ENCODE measurements at regions not wholly inside any gene's neighbourhood (a gene's known extent, or its start where the extent isn't known, plus 50 kb on each side); places are given as distances from the start of the nearest gene placed in this dataset.

DNA sequence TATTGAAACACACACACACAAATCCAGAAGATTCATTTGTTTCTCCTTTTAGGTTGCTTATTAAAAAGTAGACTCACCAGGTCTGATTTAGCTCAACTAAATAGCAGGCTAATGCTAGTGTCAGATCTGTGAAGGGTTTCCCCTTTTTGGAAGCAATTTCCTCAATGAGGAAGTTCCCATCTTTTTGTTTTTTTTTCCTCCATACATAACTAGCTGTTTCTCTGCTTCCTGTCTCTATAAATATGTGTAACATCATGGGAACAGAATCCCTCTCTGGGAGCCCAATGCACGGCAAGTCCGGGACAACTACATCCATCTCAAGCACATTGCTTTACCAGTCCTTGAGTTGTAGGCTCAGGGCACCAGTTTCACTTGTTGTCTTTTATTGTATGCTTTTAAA, 1421.1 kb downstream of the PLA2G4A start:
- H3K36me3 ChIP-seq (ENCODE audit: insufficient read depth, low read length), result no peaks in the 10 kb centered on the region
- H3K4me1 Mint-ChIP-seq (ENCODE audit: low read depth), result no peaks in the 10 kb centered on the region
- CTCF ChIA-PET, result no interaction called here
- no peak overlapping the region for H3K4me3 Mint-ChIP-seq
- H3K27me3 Mint-ChIP-seq, result no peaks in the 10 kb centered on the region
- no peak overlapping the region for H3K4me3 ChIP-seq (ENCODE audit: low read length)
- TF ChIP-seq, protein P1, sequence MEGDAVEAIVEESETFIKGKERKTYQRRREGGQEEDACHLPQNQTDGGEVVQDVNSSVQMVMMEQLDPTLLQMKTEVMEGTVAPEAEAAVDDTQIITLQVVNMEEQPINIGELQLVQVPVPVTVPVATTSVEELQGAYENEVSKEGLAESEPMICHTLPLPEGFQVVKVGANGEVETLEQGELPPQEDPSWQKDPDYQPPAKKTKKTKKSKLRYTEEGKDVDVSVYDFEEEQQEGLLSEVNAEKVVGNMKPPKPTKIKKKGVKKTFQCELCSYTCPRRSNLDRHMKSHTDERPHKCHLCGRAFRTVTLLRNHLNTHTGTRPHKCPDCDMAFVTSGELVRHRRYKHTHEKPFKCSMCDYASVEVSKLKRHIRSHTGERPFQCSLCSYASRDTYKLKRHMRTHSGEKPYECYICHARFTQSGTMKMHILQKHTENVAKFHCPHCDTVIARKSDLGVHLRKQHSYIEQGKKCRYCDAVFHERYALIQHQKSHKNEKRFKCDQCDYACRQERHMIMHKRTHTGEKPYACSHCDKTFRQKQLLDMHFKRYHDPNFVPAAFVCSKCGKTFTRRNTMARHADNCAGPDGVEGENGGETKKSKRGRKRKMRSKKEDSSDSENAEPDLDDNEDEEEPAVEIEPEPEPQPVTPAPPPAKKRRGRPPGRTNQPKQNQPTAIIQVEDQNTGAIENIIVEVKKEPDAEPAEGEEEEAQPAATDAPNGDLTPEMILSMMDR (IDR thresholded peaks at IDR 0.05), result no peak
- POLR2A ChIA-PET, result no interaction called here
- no peak for ATAC-seq (ENCODE audit: poor library complexity)
- H3K27ac Mint-ChIP-seq, result no peak overlapping the region
- no peaks in the 10 kb centered on the region for H3K9me3 ChIP-seq (ENCODE audit: control insufficient read depth in 1 of 2, insufficient read depth in 1 of 2, low read length in 2 of 2)
- DNase-seq, result no peak
- no peaks in the 10 kb centered on the region for H3K4me1 ChIP-seq (ENCODE audit: insufficient read depth, low read length)
- no peaks in the 10 kb centered on the region for H3K36me3 Mint-ChIP-seq (ENCODE audit: low read depth)
- H3K27me3 ChIP-seq (ENCODE audit: control insufficient read depth in 1 of 2, insufficient read depth in 2 of 2, low read length in 2 of 2), result no peaks in the 10 kb centered on the region
- H3K27ac ChIP-seq (ENCODE audit: low read depth in 1 of 2, low read length in 2 of 2), result no peak overlapping the region
- H3K9me3 Mint-ChIP-seq, result no peaks in the 10 kb centered on the region
- intact Hi-C loops (cut with DNase I, micrococcal nuclease), result no loop called here

DNA sequence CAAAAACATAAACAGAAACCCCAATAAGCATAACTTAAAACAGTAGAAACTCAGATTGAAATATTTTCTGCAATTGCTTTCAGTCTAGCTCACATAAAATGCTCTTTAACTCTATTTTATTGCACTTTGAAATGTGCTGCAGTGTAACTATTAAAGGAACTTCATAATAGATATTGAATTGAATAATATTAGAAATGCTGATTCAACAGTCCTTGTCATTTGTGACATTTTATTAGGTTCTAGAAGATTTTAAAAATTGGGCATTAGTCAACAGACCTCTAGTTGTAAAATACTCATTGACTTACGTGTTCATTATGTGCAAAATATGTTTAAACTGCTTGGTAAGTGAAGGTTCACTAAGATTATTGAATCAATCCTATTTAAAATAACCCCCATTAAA, 1422.3 kb downstream of the PLA2G4A start:
- Histone ChIP-seq H3K9me3 (ENCODE audit: control insufficient read depth in 1 of 2, insufficient read depth in 1 of 2, low read length in 2 of 2) (no peaks in the 10 kb centered on the region), H3K4me3 (ENCODE audit: low read length) (no peak overlapping the region), H3K4me1 (ENCODE audit: insufficient read depth, low read length) (no peaks in the 10 kb centered on the region), H3K36me3 (ENCODE audit: insufficient read depth, low read length) (no peaks in the 10 kb centered on the region), H3K27me3 (ENCODE audit: control insufficient read depth in 1 of 2, insufficient read depth in 2 of 2, low read length in 2 of 2) (no peaks in the 10 kb centered on the region), H3K27ac (ENCODE audit: low read depth in 1 of 2, low read length in 2 of 2) (no peak overlapping the region)
- no peaks in the 10 kb centered on the region for H3K36me3 Mint-ChIP-seq (ENCODE audit: low read depth)
- CTCF ChIA-PET, result no interaction called here
- no peaks in the 10 kb centered on the region for H3K27me3 Mint-ChIP-seq
- ATAC-seq (ENCODE audit: poor library complexity) (no peak), DNase-seq (no peak)
- no peaks in the 10 kb centered on the region for H3K4me1 Mint-ChIP-seq (ENCODE audit: low read depth)
- intact Hi-C loops (cut with DNase I, micrococcal nuclease), result no loop called here
- TF ChIP-seq, protein P1 (IDR thresholded peaks at IDR 0.05), result no peak
- H3K27ac Mint-ChIP-seq, result no peak overlapping the region
- POLR2A ChIA-PET, result no interaction called here
- no peak overlapping the region for H3K4me3 Mint-ChIP-seq
- H3K9me3 Mint-ChIP-seq, result no peaks in the 10 kb centered on the region

DNA sequence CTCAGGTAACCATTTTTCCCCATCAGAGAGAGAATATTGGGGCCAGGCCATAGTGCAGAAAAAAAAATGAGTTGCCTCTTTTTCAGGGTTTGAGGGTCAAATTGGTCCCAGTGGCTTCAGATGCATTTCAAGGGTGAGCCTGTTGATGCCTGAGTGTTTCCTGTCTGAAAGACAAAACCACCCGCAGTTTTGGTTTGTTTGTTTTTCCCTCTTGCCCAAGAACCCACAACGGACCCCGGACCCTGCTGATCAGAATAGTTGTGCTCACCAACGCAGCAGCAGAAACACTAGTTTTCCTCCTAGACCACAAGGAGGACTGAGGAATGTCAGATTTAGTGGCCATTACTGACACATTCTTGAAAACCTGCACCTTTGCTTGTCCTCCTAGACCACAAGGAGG, 1433.1 kb downstream of the PLA2G4A start:
- Mint-ChIP-seq H3K27ac (no peak overlapping the region), H3K4me1 (ENCODE audit: low read depth) (no peaks in the 10 kb centered on the region), H3K36me3 (ENCODE audit: low read depth) (no peaks in the 10 kb centered on the region), H3K4me3 (no peak overlapping the region), H3K27me3 (no peaks in the 10 kb centered on the region), H3K9me3 (peaks cover 25% of the 10 kb centered on the region)
- Histone ChIP-seq H3K9me3 (ENCODE audit: control insufficient read depth in 1 of 2, insufficient read depth in 1 of 2, low read length in 2 of 2) (peaks cover 0 to 8% of the 10 kb centered on the region in 2 experiments), H3K27ac (ENCODE audit: low read depth in 1 of 2, low read length in 2 of 2) (no peak overlapping the region), H3K27me3 (ENCODE audit: control insufficient read depth in 1 of 2, insufficient read depth in 2 of 2, low read length in 2 of 2) (no peaks in the 10 kb centered on the region), H3K4me3 (ENCODE audit: low read length) (no peak overlapping the region), H3K36me3 (ENCODE audit: insufficient read depth, low read length) (no peaks in the 10 kb centered on the region), H3K4me1 (ENCODE audit: insufficient read depth, low read length) (no peaks in the 10 kb centered on the region)
- POLR2A ChIA-PET, result no interaction called here
- no peak for DNase-seq
- TF ChIP-seq, protein P1 (IDR thresholded peaks at IDR 0.05), result no peak
- CTCF ChIA-PET, result no interaction called here
- no peak for ATAC-seq (ENCODE audit: poor library complexity)
- intact Hi-C loops (cut with DNase I, micrococcal nuclease), result no loop called here
